GM23338 (cell line): ENCODE measurements at regions not wholly inside any gene's neighbourhood (a gene's known extent, or its start where the extent isn't known, plus 50 kb on each side); places are given as distances from the start of the nearest gene placed in this dataset.
A peak's percentile ranks its signal among the peaks of the same experiment; 100 is the strongest.

Source experiments
- ATAC-seq: fragments of 200-7000 bp; cut with Tn5 transposase; 3 replicates; pipeline ENCODE4 v1.9.1; 2020
- DNase-seq: peaks from one replicate; pipeline ENCODE4 v3.0.0-alpha.2; 2015; ENCODE audit warnings: low spot score
- H2AFZ ChIP-seq: fragments of 200-600 bp; sonication (generic); 2 replicates; pipeline ENCODE4 v1.8.0; 2016; ENCODE audit warnings: antibody characterized with exemption, mild to moderate bottlenecking, moderate library complexity
- H3F3A ChIP-seq: fragments of 200-600 bp; sonication (generic); replicated peaks from 2 replicates; pipeline ENCODE4 v1.8.0; 2017; ENCODE audit warnings: antibody characterized with exemption, mixed run types, low read depth
- H3K27ac ChIP-seq: fragments of 200-600 bp; sonication (generic); 2 replicates; pipeline ENCODE4 v1.6.1; 2016; ENCODE audit warnings: low read depth
- H3K27me3 ChIP-seq: fragments of 200-600 bp; sonication (generic); 2 replicates; pipeline ENCODE4 v1.8.0; 2016; ENCODE audit warnings: mild to moderate bottlenecking, mixed run types, moderate library complexity; ENCODE audit not compliant: insufficient read depth
- H3K36me3 ChIP-seq: fragments of 200-600 bp; sonication (generic); 2 replicates; pipeline ENCODE4 v1.8.0; 2016; ENCODE audit warnings: mild to moderate bottlenecking; ENCODE audit not compliant: insufficient read depth
- H3K4me1 ChIP-seq: fragments of 200-600 bp; sonication (generic); 2 replicates; pipeline ENCODE4 v1.8.0; 2016; ENCODE audit warnings: mild to moderate bottlenecking, moderate library complexity; ENCODE audit not compliant: insufficient read depth
- H3K4me2 ChIP-seq: fragments of 200-600 bp; sonication (generic); 2 replicates; pipeline ENCODE4 v1.7.1; 2017; ENCODE audit warnings: mixed run types
- H3K4me3 ChIP-seq: fragments of 200-600 bp; sonication (generic); 2 replicates; pipeline ENCODE4 v1.6.1; 2016; ENCODE audit warnings: mixed run types
- H3K79me2 ChIP-seq: fragments of 200-600 bp; sonication (generic); replicated peaks from 2 replicates; pipeline ENCODE4 v1.8.0; 2017; ENCODE audit warnings: mild to moderate bottlenecking; ENCODE audit not compliant: insufficient read depth
- H3K9me2 ChIP-seq: fragments of 200-600 bp; sonication (generic); 2 replicates; pipeline ENCODE4 v1.8.0; 2017; ENCODE audit not compliant: insufficient read depth
- H4K20me1 ChIP-seq: fragments of 200-600 bp; sonication (generic); replicated peaks from 2 replicates; pipeline ENCODE4 v1.8.0; 2017; ENCODE audit warnings: mild to moderate bottlenecking; ENCODE audit not compliant: insufficient read depth
- H3K27ac Mint-ChIP-seq: 2 replicates; pipeline ENCODE4 v1.8.0; 2020; ENCODE audit warnings: inconsistent platforms, mild to moderate bottlenecking, moderate library complexity, mixed read lengths
- H3K27me3 Mint-ChIP-seq: 3 replicates; pipeline ENCODE4 v1.8.0; 2022; ENCODE audit warnings: low read depth, mild to moderate bottlenecking, moderate library complexity, mixed read lengths, inconsistent platforms; ENCODE audit not compliant: insufficient read depth, poor library complexity
- H3K36me3 Mint-ChIP-seq: 3 replicates; pipeline ENCODE4 v1.8.0; 2021; ENCODE audit warnings: low read depth, mild to moderate bottlenecking, inconsistent platforms, moderate library complexity, mixed read lengths
- H3K4me1 Mint-ChIP-seq: 3 replicates; pipeline ENCODE4 v1.8.0; 2020; ENCODE audit warnings: mild to moderate bottlenecking, inconsistent platforms, mixed read lengths
- H3K4me3 Mint-ChIP-seq: 3 replicates; pipeline ENCODE4 v1.8.0; 2021; ENCODE audit warnings: moderate library complexity, mild to moderate bottlenecking, inconsistent platforms, mixed read lengths
- H3K9me3 Mint-ChIP-seq: 3 replicates; pipeline ENCODE4 v1.8.0; 2020; ENCODE audit warnings: moderate library complexity, mild to moderate bottlenecking, inconsistent platforms, mixed read lengths
- CREB1 ChIP-seq: fragments of 250-450 bp; sonication (Bioruptor Pico); IDR thresholded peaks from 2 replicates; pipeline ENCODE4 v1.5.0; 2020; ENCODE audit warnings: low read depth, mild to moderate bottlenecking, moderate library complexity
- EZH2phosphoT487 ChIP-seq: fragments of 200-600 bp; sonication (generic); IDR thresholded peaks from one replicate; pipeline ENCODE4 v1.8.1; 2018; ENCODE audit warnings: antibody characterized with exemption; ENCODE audit not compliant: unreplicated experiment
- JUNB ChIP-seq: IDR thresholded peaks from one replicate; pipeline ENCODE4 v1.6.1; 2016; ENCODE audit warnings: antibody characterized with exemption; ENCODE audit not compliant: unreplicated experiment
- NANOG ChIP-seq: IDR thresholded peaks from 2 replicates; pipeline ENCODE4 v1.6.1; 2016; ENCODE audit warnings: antibody characterized with exemption, borderline replicate concordance
- POLR2AphosphoS5 ChIP-seq: IDR thresholded peaks from 2 replicates; pipeline ENCODE4 v1.6.1; 2016; ENCODE audit warnings: antibody characterized with exemption, low read depth
- STAT1 ChIP-seq: IDR thresholded peaks from one replicate; pipeline ENCODE4 v1.6.1; 2016; ENCODE audit warnings: antibody characterized with exemption; ENCODE audit not compliant: unreplicated experiment
- ZNF114 ChIP-seq: fragments of 250-450 bp; sonication (Bioruptor Pico); IDR thresholded peaks from 2 replicates; pipeline ENCODE4 v1.5.0; 2020; ENCODE audit warnings: mild to moderate bottlenecking, moderate library complexity
- TF ChIP-seq, protein P1 (sequence below), 2 experiments: fragments of 200-600 bp in 1 of 2; sonication (generic) in 1 of 2; conservative IDR thresholded peaks; 2 replicates each; pipeline versions ENCODE4 v1.5.1 to v1.6.1; 2016 to 2017; ENCODE audit warnings: antibody characterized with exemption in 2 of 2, low read depth in 2 of 2, mild to moderate bottlenecking in 2 of 2, moderate library complexity in 1 of 2
- TF ChIP-seq, protein P2 (sequence below): IDR thresholded peaks from one replicate; pipeline ENCODE4 v1.6.1; 2018; ENCODE audit warnings: antibody characterized with exemption; ENCODE audit not compliant: unreplicated experiment
- TF ChIP-seq, protein P3 (sequence below): fragments of 250-450 bp; sonication (Bioruptor Pico); IDR thresholded peaks from 2 replicates; pipeline ENCODE4 v1.5.0; 2020; ENCODE audit warnings: mild to moderate bottlenecking, moderate library complexity

DNA sequence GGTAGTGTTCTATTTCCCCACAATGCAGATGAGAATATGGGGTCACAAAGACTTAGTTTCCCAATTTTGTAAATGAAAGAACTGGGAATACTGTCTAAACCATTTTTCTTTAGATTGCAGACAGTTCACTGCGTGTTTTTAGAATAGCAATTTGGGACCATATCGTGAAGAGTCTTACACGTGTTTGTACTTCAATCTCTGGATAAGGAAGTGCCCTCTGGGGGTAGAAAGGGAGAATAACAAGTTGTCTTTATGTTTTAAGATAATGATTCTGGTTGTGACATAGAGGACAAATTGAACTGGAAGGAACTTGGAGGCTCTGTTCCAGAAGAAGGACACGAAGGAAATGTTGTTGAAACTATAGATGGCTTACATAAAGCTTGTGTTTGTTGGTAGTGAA is 457.7 kb downstream of the CBLN2 start:
- Histone ChIP-seq H3K4me1 (peaks cover 6% of the 10 kb centered on the region), H3F3A (no peaks in the 10 kb centered on the region), H2AFZ (no peak overlapping the region), H3K27ac (no peak overlapping the region), H3K27me3 (no peaks in the 10 kb centered on the region), H3K36me3 (no peaks in the 10 kb centered on the region), H3K4me3 (no peak overlapping the region), H4K20me1 (no peaks in the 10 kb centered on the region), H3K79me2 (no peaks in the 10 kb centered on the region), H3K4me2 (no peak overlapping the region), H3K9me2 (no peaks in the 10 kb centered on the region)
- DNase-seq (peak; percentile 53), ATAC-seq (no peak)
- no peaks in the 10 kb centered on the region for H3K27me3 Mint-ChIP-seq
- no peak overlapping the region for H3K27ac Mint-ChIP-seq
- peaks cover 17% of the 10 kb centered on the region; the same call in 2 of the 3 replicates for H3K36me3 Mint-ChIP-seq
- peaks cover 76% of the 10 kb centered on the region for H3K9me3 Mint-ChIP-seq
- TF ChIP-seq, protein P1, sequence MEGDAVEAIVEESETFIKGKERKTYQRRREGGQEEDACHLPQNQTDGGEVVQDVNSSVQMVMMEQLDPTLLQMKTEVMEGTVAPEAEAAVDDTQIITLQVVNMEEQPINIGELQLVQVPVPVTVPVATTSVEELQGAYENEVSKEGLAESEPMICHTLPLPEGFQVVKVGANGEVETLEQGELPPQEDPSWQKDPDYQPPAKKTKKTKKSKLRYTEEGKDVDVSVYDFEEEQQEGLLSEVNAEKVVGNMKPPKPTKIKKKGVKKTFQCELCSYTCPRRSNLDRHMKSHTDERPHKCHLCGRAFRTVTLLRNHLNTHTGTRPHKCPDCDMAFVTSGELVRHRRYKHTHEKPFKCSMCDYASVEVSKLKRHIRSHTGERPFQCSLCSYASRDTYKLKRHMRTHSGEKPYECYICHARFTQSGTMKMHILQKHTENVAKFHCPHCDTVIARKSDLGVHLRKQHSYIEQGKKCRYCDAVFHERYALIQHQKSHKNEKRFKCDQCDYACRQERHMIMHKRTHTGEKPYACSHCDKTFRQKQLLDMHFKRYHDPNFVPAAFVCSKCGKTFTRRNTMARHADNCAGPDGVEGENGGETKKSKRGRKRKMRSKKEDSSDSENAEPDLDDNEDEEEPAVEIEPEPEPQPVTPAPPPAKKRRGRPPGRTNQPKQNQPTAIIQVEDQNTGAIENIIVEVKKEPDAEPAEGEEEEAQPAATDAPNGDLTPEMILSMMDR (conservative IDR thresholded peaks at IDR 0.05; ENCODE audit: low read depth in 2 of 2) = peak; percentile 38 to 61
- no peak for TF ChIP-seq STAT1
- H3K4me3 Mint-ChIP-seq = no peak overlapping the region
- peaks cover 8% of the 10 kb centered on the region; the same call in 2 of the 3 replicates for H3K4me1 Mint-ChIP-seq

DNA sequence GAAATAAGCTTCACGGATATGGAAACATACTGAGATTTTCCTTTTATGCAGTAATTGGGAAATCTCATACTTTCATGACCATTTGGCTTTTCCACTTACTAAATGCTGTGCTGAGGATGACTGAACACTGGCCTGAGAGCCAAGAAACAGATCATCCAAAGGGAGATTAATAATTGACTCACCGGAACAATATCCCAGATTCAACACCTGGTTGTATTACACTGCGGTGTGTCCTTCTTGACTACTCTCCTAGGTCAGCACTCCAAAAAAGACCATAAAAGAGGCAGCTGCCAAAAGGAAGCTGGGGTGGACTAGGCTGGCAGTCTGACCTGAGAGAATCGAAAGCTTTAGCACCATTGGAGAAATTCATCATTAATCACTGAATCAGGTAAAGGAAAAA is 469.1 kb downstream of the CBLN2 start:
- H3K36me3 Mint-ChIP-seq = peaks cover 8% of the 10 kb centered on the region; the same call in 2 of the 3 replicates
- Histone ChIP-seq H3K36me3 (no peaks in the 10 kb centered on the region; the same call in 1 of the 2 replicates), H2AFZ (no peak overlapping the region), H3K27me3 (no peaks in the 10 kb centered on the region), H3K27ac (no peak overlapping the region), H3K4me1 (no peaks in the 10 kb centered on the region), H3K4me3 (no peak overlapping the region), H4K20me1 (no peaks in the 10 kb centered on the region), H3F3A (no peaks in the 10 kb centered on the region), H3K79me2 (no peaks in the 10 kb centered on the region), H3K4me2 (no peak overlapping the region), H3K9me2 (no peaks in the 10 kb centered on the region)
- no peaks in the 10 kb centered on the region for H3K27me3 Mint-ChIP-seq
- no peaks in the 10 kb centered on the region for H3K4me1 Mint-ChIP-seq
- no peak overlapping the region for H3K4me3 Mint-ChIP-seq
- no peak for DNase-seq
- ATAC-seq = no peak
- peaks cover 70% of the 10 kb centered on the region for H3K9me3 Mint-ChIP-seq
- H3K27ac Mint-ChIP-seq = no peak overlapping the region
- TF ChIP-seq, protein P2, sequence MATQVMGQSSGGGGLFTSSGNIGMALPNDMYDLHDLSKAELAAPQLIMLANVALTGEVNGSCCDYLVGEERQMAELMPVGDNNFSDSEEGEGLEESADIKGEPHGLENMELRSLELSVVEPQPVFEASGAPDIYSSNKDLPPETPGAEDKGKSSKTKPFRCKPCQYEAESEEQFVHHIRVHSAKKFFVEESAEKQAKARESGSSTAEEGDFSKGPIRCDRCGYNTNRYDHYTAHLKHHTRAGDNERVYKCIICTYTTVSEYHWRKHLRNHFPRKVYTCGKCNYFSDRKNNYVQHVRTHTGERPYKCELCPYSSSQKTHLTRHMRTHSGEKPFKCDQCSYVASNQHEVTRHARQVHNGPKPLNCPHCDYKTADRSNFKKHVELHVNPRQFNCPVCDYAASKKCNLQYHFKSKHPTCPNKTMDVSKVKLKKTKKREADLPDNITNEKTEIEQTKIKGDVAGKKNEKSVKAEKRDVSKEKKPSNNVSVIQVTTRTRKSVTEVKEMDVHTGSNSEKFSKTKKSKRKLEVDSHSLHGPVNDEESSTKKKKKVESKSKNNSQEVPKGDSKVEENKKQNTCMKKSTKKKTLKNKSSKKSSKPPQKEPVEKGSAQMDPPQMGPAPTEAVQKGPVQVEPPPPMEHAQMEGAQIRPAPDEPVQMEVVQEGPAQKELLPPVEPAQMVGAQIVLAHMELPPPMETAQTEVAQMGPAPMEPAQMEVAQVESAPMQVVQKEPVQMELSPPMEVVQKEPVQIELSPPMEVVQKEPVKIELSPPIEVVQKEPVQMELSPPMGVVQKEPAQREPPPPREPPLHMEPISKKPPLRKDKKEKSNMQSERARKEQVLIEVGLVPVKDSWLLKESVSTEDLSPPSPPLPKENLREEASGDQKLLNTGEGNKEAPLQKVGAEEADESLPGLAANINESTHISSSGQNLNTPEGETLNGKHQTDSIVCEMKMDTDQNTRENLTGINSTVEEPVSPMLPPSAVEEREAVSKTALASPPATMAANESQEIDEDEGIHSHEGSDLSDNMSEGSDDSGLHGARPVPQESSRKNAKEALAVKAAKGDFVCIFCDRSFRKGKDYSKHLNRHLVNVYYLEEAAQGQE = no peak
- TF ChIP-seq ZNF114 = no peak
- no peak for TF ChIP-seq NANOG
- TF ChIP-seq POLR2AphosphoS5 = no peak
- TF ChIP-seq STAT1 = no peak
- no peak for TF ChIP-seq EZH2phosphoT487
- no peak for TF ChIP-seq CREB1
- TF ChIP-seq, protein P3, sequence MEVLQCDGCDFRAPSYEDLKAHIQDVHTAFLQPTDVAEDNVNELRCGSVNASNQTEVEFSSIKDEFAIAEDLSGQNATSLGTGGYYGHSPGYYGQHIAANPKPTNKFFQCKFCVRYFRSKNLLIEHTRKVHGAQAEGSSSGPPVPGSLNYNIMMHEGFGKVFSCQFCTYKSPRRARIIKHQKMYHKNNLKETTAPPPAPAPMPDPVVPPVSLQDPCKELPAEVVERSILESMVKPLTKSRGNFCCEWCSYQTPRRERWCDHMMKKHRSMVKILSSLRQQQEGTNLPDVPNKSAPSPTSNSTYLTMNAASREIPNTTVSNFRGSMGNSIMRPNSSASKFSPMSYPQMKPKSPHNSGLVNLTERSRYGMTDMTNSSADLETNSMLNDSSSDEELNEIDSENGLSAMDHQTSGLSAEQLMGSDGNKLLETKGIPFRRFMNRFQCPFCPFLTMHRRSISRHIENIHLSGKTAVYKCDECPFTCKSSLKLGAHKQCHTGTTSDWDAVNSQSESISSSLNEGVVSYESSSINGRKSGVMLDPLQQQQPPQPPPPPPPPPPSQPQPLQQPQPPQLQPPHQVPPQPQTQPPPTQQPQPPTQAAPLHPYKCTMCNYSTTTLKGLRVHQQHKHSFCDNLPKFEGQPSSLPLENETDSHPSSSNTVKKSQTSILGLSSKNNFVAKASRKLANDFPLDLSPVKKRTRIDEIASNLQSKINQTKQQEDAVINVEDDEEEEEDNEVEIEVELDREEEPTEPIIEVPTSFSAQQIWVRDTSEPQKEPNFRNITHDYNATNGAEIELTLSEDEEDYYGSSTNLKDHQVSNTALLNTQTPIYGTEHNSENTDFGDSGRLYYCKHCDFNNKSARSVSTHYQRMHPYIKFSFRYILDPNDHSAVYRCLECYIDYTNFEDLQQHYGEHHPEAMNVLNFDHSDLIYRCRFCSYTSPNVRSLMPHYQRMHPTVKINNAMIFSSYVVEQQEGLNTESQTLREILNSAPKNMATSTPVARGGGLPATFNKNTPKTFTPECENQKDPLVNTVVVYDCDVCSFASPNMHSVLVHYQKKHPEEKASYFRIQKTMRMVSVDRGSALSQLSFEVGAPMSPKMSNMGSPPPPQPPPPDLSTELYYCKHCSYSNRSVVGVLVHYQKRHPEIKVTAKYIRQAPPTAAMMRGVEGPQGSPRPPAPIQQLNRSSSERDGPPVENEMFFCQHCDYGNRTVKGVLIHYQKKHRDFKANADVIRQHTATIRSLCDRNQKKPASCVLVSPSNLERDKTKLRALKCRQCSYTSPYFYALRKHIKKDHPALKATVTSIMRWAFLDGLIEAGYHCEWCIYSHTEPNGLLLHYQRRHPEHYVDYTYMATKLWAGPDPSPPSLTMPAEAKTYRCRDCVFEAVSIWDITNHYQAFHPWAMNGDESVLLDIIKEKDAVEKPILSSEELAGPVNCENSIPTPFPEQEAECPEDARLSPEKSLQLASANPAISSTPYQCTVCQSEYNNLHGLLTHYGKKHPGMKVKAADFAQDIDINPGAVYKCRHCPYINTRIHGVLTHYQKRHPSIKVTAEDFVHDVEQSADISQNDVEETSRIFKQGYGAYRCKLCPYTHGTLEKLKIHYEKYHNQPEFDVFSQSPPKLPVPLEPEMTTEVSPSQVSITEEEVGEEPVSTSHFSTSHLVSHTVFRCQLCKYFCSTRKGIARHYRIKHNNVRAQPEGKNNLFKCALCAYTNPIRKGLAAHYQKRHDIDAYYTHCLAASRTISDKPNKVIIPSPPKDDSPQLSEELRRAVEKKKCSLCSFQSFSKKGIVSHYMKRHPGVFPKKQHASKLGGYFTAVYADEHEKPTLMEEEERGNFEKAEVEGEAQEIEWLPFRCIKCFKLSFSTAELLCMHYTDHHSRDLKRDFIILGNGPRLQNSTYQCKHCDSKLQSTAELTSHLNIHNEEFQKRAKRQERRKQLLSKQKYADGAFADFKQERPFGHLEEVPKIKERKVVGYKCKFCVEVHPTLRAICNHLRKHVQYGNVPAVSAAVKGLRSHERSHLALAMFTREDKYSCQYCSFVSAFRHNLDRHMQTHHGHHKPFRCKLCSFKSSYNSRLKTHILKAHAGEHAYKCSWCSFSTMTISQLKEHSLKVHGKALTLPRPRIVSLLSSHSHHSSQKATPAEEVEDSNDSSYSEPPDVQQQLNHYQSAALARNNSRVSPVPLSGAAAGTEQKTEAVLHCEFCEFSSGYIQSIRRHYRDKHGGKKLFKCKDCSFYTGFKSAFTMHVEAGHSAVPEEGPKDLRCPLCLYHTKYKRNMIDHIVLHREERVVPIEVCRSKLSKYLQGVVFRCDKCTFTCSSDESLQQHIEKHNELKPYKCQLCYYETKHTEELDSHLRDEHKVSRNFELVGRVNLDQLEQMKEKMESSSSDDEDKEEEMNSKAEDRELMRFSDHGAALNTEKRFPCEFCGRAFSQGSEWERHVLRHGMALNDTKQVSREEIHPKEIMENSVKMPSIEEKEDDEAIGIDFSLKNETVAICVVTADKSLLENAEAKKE (CRISPR knock-in tag) = no peak
- TF ChIP-seq JUNB = no peak
